GM19328 (cell line): ENCODE measurements at regions not wholly inside any gene's neighbourhood (a gene's known extent, or its start where the extent isn't known, plus 50 kb on each side); places are given as distances from the start of the nearest gene placed in this dataset.

ENCODE experiments used
- ATAC-seq: cut with Tn5 transposase; IDR thresholded peaks from one replicate; pipeline ENCODE4 v1.9.1; 2021; ENCODE audit warnings: mild to moderate bottlenecking, moderate library complexity; ENCODE audit not compliant: unreplicated experiment

- no peak for ATAC-seq
Measured at GRCh38 chr6:87938287-87938686, 109.4 kb upstream of the SPACA1 start.

- ATAC-seq, result no peak
Measured at GRCh38 chr6:87936065-87936464, 111.6 kb upstream of the SPACA1 start.

GRCh38 chr6:87935196-87935595 lies 112.4 kb upstream of the SPACA1 start:
- ATAC-seq, result no peak

GRCh38 chr6:87932361-87932760 lies 115.3 kb upstream of the SPACA1 start:
- ATAC-seq, result no peak

- ATAC-seq, result peak; percentile 67
Measured at GRCh38 chr6:87929843-87930288, 117.8 kb upstream of the SPACA1 start.

- ATAC-seq, result no peak
Measured at GRCh38 chr6:87926687-87927086, 121.0 kb upstream of the SPACA1 start.

GRCh38 chr6:87926072-87926471 lies 121.6 kb upstream of the SPACA1 start:
- no peak for ATAC-seq

GRCh38 chr6:87925373-87926060 lies 122.1 kb upstream of the SPACA1 start:
- ATAC-seq, result peak; percentile 44

- ATAC-seq, result no peak
Measured at GRCh38 chr6:87923389-87924050, 124.1 kb upstream of the SPACA1 start.

GRCh38 chr6:87922947-87923330 lies 124.7 kb upstream of the SPACA1 start:
- peak; percentile 61 for ATAC-seq

GRCh38 chr6:87922196-87922946 lies 125.3 kb upstream of the SPACA1 start:
- ATAC-seq, result no peak

GRCh38 chr6:87921034-87921433 lies 126.6 kb upstream of the SPACA1 start:
- no peak for ATAC-seq

GRCh38 chr6:87920245-87920644 lies 127.4 kb upstream of the SPACA1 start:
- ATAC-seq, result no peak

- no peak for ATAC-seq
Measured at GRCh38 chr6:87919416-87919815, 128.2 kb upstream of the SPACA1 start.

GRCh38 chr6:87919001-87919400 lies 128.6 kb upstream of the SPACA1 start:
- ATAC-seq, result no peak

- ATAC-seq, result no peak
Measured at GRCh38 chr6:87918461-87918941, 129.1 kb upstream of the SPACA1 start.

- no peak for ATAC-seq
Measured at GRCh38 chr6:87917886-87918285, 129.8 kb upstream of the SPACA1 start.

- no peak for ATAC-seq
Measured at GRCh38 chr6:87916446-87916845, 131.2 kb upstream of the SPACA1 start.

GRCh38 chr6:87914637-87915395 lies 132.8 kb upstream of the SPACA1 start:
- no peak for ATAC-seq

- ATAC-seq, result no peak
Measured at GRCh38 chr6:87913974-87914373, 133.7 kb upstream of the SPACA1 start.

- ATAC-seq, result no peak
Measured at GRCh38 chr6:87912102-87912501, 135.5 kb upstream of the SPACA1 start.
